Fibroblast of mammary gland (primary cell): ENCODE measurements at regions not wholly inside any gene's neighbourhood (a gene's known extent, or its start where the extent isn't known, plus 50 kb on each side); places are given as distances from the start of the nearest gene placed in this dataset.
A peak's percentile ranks its signal among the peaks of the same experiment; 100 is the strongest.

ENCODE experiments used
- DNase-seq: peaks from one replicate; pipeline ENCODE4 v3.0.0-alpha.2; 2010; ENCODE audit warnings: low read depth
- H3K4me3 ChIP-seq: 2 replicates; pipeline ENCODE4 v1.5.1; 2011; ENCODE audit warnings: low read depth, mild to moderate bottlenecking, low read length, moderate library complexity; ENCODE audit not compliant: control insufficient read depth
- CTCF ChIP-seq: conservative IDR thresholded peaks from 2 replicates; pipeline ENCODE4 v1.5.1; 2011; ENCODE audit warnings: low read depth, low read length, inconsistent platforms; ENCODE audit not compliant: control insufficient read depth, insufficient read depth

- no peak for TF ChIP-seq CTCF
- no peak for DNase-seq
- H3K4me3 ChIP-seq: no peak overlapping the region
Measured at GRCh38 chr2:196336715-196337114, 165.3 kb upstream of the STK17B start.

- TF ChIP-seq CTCF: peak; percentile 53
- no peak overlapping the region for H3K4me3 ChIP-seq
- peak; percentile 60 for DNase-seq
Measured at GRCh38 chr2:196337208-196337953, 166.0 kb upstream of the STK17B start.

GRCh38 chr2:196338440-196338839 is 167.1 kb upstream of the STK17B start:
- no peak for DNase-seq
- H3K4me3 ChIP-seq: no peak overlapping the region

GRCh38 chr2:196341277-196341841 is 170.0 kb upstream of the STK17B start:
- DNase-seq: no peak
- no peak overlapping the region for H3K4me3 ChIP-seq
- no peak for TF ChIP-seq CTCF

More at GRCh38 chr2:196338440-196338839, 167.1 kb upstream of the STK17B start:
- no peak for TF ChIP-seq CTCF

GRCh38 chr2:196344397-196344796 is 173.0 kb upstream of the STK17B start:
- H3K4me3 ChIP-seq: no peak overlapping the region
- no peak for DNase-seq
- TF ChIP-seq CTCF: no peak

- no peak for TF ChIP-seq CTCF
- H3K4me3 ChIP-seq: no peak overlapping the region
- DNase-seq: no peak
Measured at GRCh38 chr2:196353717-196354116, 182.3 kb upstream of the STK17B start.
